Thyroid gland (tissue), 4 donors: ENCODE measurements at regions not wholly inside any gene's neighbourhood (a gene's known extent, or its start where the extent isn't known, plus 50 kb on each side); places are given as distances from the start of the nearest gene placed in this dataset.

Experiments
- POLR2A ChIP-seq, 2 donors: fragments of 450-650 bp; IDR thresholded peaks; one replicate each; pipeline ENCODE4 v1.6.1; 2017; ENCODE audit warnings: antibody characterized with exemption in 2 of 2, mild to moderate bottlenecking in 2 of 2, moderate library complexity in 1 of 2
- TF ChIP-seq, protein P1 (sequence below), 6 experiments: fragments of 200-600 bp in 3 of 6; fragments of 450-650 bp in 3 of 6; sonication (generic) in 3 of 6; IDR thresholded peaks; one replicate each; pipeline ENCODE4 v1.5.1; 2016 to 2019; ENCODE audit warnings: antibody characterized with exemption in 6 of 6, mild to moderate bottlenecking in 2 of 6, inconsistent platforms in 1 of 6, moderate library complexity in 1 of 6

DNA sequence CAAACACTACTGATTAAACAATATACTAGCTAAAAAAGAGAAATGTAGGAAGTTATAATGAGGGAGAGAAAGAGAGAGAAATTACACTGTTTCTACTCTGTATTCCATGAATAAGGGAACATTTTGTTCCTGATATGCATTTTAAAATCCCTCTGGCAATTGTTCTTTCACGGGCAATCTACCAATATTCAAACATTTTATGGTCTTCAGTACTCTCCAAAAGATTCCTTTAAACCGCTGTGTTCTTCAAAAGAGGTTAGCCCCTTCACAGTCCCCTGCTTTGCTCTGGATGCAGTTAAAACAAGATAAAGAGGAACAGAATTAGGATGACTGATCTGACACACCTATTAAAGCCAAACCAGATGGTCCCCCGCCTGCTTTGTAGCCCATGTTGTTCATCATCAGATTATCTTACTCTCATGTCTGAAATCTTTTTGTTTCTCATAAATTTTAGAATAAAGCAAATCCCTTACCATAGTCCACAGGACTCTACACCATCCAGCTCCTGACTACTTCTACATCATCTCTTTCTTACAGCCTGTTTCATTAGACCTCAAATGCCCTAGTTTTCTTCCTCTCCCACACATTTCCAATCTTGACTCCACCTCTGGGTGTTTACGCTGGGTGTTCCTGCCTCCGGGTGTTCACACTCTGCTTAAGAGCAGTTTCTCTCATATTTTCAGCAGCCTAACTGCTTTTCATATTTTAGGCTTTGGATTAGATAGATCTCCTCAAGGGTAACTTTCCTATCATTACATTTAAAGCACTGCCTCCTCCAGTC lies 399.7 kb downstream of the COL12A1 start:
- TF ChIP-seq, protein P1, sequence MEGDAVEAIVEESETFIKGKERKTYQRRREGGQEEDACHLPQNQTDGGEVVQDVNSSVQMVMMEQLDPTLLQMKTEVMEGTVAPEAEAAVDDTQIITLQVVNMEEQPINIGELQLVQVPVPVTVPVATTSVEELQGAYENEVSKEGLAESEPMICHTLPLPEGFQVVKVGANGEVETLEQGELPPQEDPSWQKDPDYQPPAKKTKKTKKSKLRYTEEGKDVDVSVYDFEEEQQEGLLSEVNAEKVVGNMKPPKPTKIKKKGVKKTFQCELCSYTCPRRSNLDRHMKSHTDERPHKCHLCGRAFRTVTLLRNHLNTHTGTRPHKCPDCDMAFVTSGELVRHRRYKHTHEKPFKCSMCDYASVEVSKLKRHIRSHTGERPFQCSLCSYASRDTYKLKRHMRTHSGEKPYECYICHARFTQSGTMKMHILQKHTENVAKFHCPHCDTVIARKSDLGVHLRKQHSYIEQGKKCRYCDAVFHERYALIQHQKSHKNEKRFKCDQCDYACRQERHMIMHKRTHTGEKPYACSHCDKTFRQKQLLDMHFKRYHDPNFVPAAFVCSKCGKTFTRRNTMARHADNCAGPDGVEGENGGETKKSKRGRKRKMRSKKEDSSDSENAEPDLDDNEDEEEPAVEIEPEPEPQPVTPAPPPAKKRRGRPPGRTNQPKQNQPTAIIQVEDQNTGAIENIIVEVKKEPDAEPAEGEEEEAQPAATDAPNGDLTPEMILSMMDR (IDR thresholded peaks at IDR 0.05) = no peak
- no peak for TF ChIP-seq POLR2A (IDR thresholded peaks at IDR 0.05)
